Skeletal muscle tissue (tissue), 3 donors: ENCODE measurements at regions not wholly inside any gene's neighbourhood (a gene's known extent, or its start where the extent isn't known, plus 50 kb on each side); places are given as distances from the start of the nearest gene placed in this dataset.
"Not testable (repeated sequence)": the region's sequence is repeated elsewhere in the genome, so short reads cannot be mapped to it uniquely, and the experiment has no call there.

ENCODE experiments used
- H3K27ac ChIP-seq: one replicate; pipeline ENCODE4 v1.7.0; 2013; ENCODE audit warnings: mild to moderate bottlenecking, low read depth, low read length, inconsistent platforms
- H3K27me3 ChIP-seq, 3 donors: one replicate each; pipeline ENCODE4 v1.7.0; 2013; ENCODE audit warnings: low read length in 3 of 3; ENCODE audit not compliant: control insufficient read depth in 3 of 3, insufficient read depth in 3 of 3
- H3K36me3 ChIP-seq, 3 donors: one replicate each; pipeline ENCODE4 v1.7.0; 2013; ENCODE audit warnings: low read length in 3 of 3; ENCODE audit not compliant: control insufficient read depth in 3 of 3, insufficient read depth in 3 of 3
- H3K4me1 ChIP-seq, 3 donors: one replicate each; pipeline ENCODE4 v1.7.0; 2013; ENCODE audit warnings: low read length in 3 of 3, mild to moderate bottlenecking in 3 of 3; ENCODE audit not compliant: control insufficient read depth in 3 of 3, insufficient read depth in 3 of 3
- H3K4me3 ChIP-seq, 3 donors: one replicate each; pipeline ENCODE4 v1.7.0; 2013; ENCODE audit warnings: low read length in 3 of 3
- H3K9ac ChIP-seq, 3 donors: one replicate each; pipeline ENCODE4 v1.7.0; 2013; ENCODE audit warnings: low read length in 3 of 3, mild to moderate bottlenecking in 3 of 3, moderate library complexity in 2 of 3, low read depth in 1 of 3
- H3K9me3 ChIP-seq, 3 donors: one replicate each; pipeline ENCODE4 v1.7.0; 2013; ENCODE audit warnings: low read length in 3 of 3; ENCODE audit not compliant: control insufficient read depth in 3 of 3
- donor health status: Osteomylitis.

GRCh38 chr5:32949286-32949970 lies 238.3 kb downstream of the NPR3 start:
- no peaks in the 10 kb centered on the region for H3K9me3 ChIP-seq
- H3K27ac ChIP-seq: no peak overlapping the region
- H3K36me3 ChIP-seq: no peaks in the 10 kb centered on the region
- H3K27me3 ChIP-seq: no peaks in the 10 kb centered on the region
- H3K4me1 ChIP-seq: no peaks in the 10 kb centered on the region
- H3K4me3 ChIP-seq: no peak overlapping the region
- H3K9ac ChIP-seq: no peak overlapping the region

GRCh38 chr5:32951003-32951402 lies 239.9 kb downstream of the NPR3 start:
- H3K9ac ChIP-seq: no peak overlapping the region
- no peaks in the 10 kb centered on the region for H3K36me3 ChIP-seq
- no peaks in the 10 kb centered on the region for H3K4me1 ChIP-seq
- H3K9me3 ChIP-seq: no peaks in the 10 kb centered on the region
- H3K4me3 ChIP-seq: no peak overlapping the region
- H3K27ac ChIP-seq: no peak overlapping the region
- no peaks in the 10 kb centered on the region for H3K27me3 ChIP-seq

- H3K27me3 ChIP-seq: no peaks in the 10 kb centered on the region
- H3K27ac ChIP-seq: no peak overlapping the region
- H3K4me3 ChIP-seq: no peak overlapping the region
- H3K36me3 ChIP-seq: no peaks in the 10 kb centered on the region
- no peak overlapping the region for H3K9ac ChIP-seq
- no peaks in the 10 kb centered on the region for H3K4me1 ChIP-seq
- H3K9me3 ChIP-seq: no peaks in the 10 kb centered on the region
Measured at GRCh38 chr5:32951878-32952277, 240.8 kb downstream of the NPR3 start.

GRCh38 chr5:32952421-32952820 lies 241.3 kb downstream of the NPR3 start:
- not testable (repeated sequence) for H3K9ac ChIP-seq, H3K4me3 ChIP-seq, H3K27me3 ChIP-seq, H3K4me1 ChIP-seq, H3K27ac ChIP-seq, H3K36me3 ChIP-seq, H3K9me3 ChIP-seq

GRCh38 chr5:32953694-32954093 lies 242.6 kb downstream of the NPR3 start:
- H3K27me3 ChIP-seq: no peaks in the 10 kb centered on the region
- no peaks in the 10 kb centered on the region for H3K4me1 ChIP-seq
- no peaks in the 10 kb centered on the region for H3K9me3 ChIP-seq
- H3K9ac ChIP-seq: no peak overlapping the region
- H3K4me3 ChIP-seq: no peak overlapping the region
- H3K36me3 ChIP-seq: no peaks in the 10 kb centered on the region
- H3K27ac ChIP-seq: no peak overlapping the region

GRCh38 chr5:32955814-32956213 lies 244.7 kb downstream of the NPR3 start:
- H3K4me1 ChIP-seq: no peaks in the 10 kb centered on the region
- H3K4me3 ChIP-seq: no peak overlapping the region
- H3K27me3 ChIP-seq: no peaks in the 10 kb centered on the region
- no peak overlapping the region for H3K27ac ChIP-seq
- no peaks in the 10 kb centered on the region for H3K9me3 ChIP-seq
- H3K36me3 ChIP-seq: no peaks in the 10 kb centered on the region
- H3K9ac ChIP-seq: no peak overlapping the region

GRCh38 chr5:32960340-32961058 lies 249.4 kb downstream of the NPR3 start:
- no peak overlapping the region for H3K9ac ChIP-seq
- no peaks in the 10 kb centered on the region for H3K36me3 ChIP-seq
- no peaks in the 10 kb centered on the region for H3K9me3 ChIP-seq
- H3K4me1 ChIP-seq: no peaks in the 10 kb centered on the region
- H3K27me3 ChIP-seq: no peaks in the 10 kb centered on the region
- H3K27ac ChIP-seq: no peak overlapping the region
- no peak overlapping the region for H3K4me3 ChIP-seq

- H3K27ac ChIP-seq: no peak overlapping the region
- H3K27me3 ChIP-seq: no peaks in the 10 kb centered on the region
- no peak overlapping the region for H3K4me3 ChIP-seq
- H3K9ac ChIP-seq: no peak overlapping the region
- no peaks in the 10 kb centered on the region for H3K4me1 ChIP-seq
- H3K9me3 ChIP-seq: no peaks in the 10 kb centered on the region
- no peaks in the 10 kb centered on the region for H3K36me3 ChIP-seq
Measured at GRCh38 chr5:32961059-32961415, 249.9 kb downstream of the NPR3 start.

- no peaks in the 10 kb centered on the region for H3K4me1 ChIP-seq
- no peaks in the 10 kb centered on the region for H3K36me3 ChIP-seq
- H3K27ac ChIP-seq: no peak overlapping the region
- H3K4me3 ChIP-seq: no peak overlapping the region
- H3K9ac ChIP-seq: no peak overlapping the region
- H3K9me3 ChIP-seq: no peaks in the 10 kb centered on the region
- H3K27me3 ChIP-seq: no peaks in the 10 kb centered on the region
Measured at GRCh38 chr5:32964261-32964660, 253.1 kb downstream of the NPR3 start.

- H3K9me3 ChIP-seq: no peaks in the 10 kb centered on the region
- H3K4me3 ChIP-seq: no peak overlapping the region
- H3K4me1 ChIP-seq: no peaks in the 10 kb centered on the region
- H3K27ac ChIP-seq: no peak overlapping the region
- H3K27me3 ChIP-seq: no peaks in the 10 kb centered on the region
- H3K36me3 ChIP-seq: no peaks in the 10 kb centered on the region
- H3K9ac ChIP-seq: no peak overlapping the region
Measured at GRCh38 chr5:32973646-32974045, 262.5 kb downstream of the NPR3 start.
